GM12878 (cell line): ENCODE measurements at regions not wholly inside any gene's neighbourhood (a gene's known extent, or its start where the extent isn't known, plus 50 kb on each side); places are given as distances from the start of the nearest gene placed in this dataset.

Experiments
- ATAC-seq: fragments of 200-7000 bp; cut with Tn5 transposase; 3 replicates; pipeline ENCODE4 v1.9.1; 2020; ENCODE audit warnings: mild to moderate bottlenecking, moderate library complexity
- BruUV-seq: library from RNA; stranded (reverse); fragments of 400-500 nt; replicated peaks from 2 replicates; lab custom pipeline; 2021; lab: Mats Ljungman, UMichigan
- CTCF ChIA-PET: fragments of 300-600 bp; sonication (Branson Sonifier 250); formaldehyde crosslinking; extraction: SDS; loops from one replicate; lab custom pipeline; 2021; ENCODE audit warnings: inconsistent platforms; lab: Yijun Ruan, JAX
- POLR2A ChIA-PET: fragments of 350-600 bp; formaldehyde crosslinking; extraction: SDS; loops from one replicate; lab custom pipeline; 2021; ENCODE audit warnings: inconsistent platforms; lab: Charles Lee
- RAD21 ChIA-PET: fragments of 300-600 bp; sonication (Branson Sonifier 250); formaldehyde crosslinking; loops from one replicate; lab custom pipeline; 2023; ENCODE audit warnings: antibody characterized with exemption; ENCODE audit not compliant: unreplicated experiment; lab: Charles Lee
- SMC1A ChIA-PET: fragments of 300-600 bp; sonication (Branson Sonifier 250); formaldehyde crosslinking; loops from one replicate; lab custom pipeline; 2023; ENCODE audit not compliant: unreplicated experiment, uncharacterized antibody; lab: Charles Lee
- DNase-seq: peaks from one replicate; pipeline ENCODE4 v3.0.0-alpha.2; 2011; ENCODE audit warnings: low read depth, low spot score
- FAIRE-seq: peaks from 3 replicates; lab custom pipeline; 2011; peaks lifted over from hg19 to GRCh38; lab: Jason Lieb, UNC
- H2AFZ ChIP-seq: 2 replicates; pipeline ENCODE4 v1.6.0; 2011; ENCODE audit warnings: low read depth, low read length, control low read depth; ENCODE audit not compliant: control insufficient read depth
- H3K27ac ChIP-seq: 2 replicates; pipeline ENCODE4 v1.5.1; 2011; ENCODE audit warnings: control low read depth; ENCODE audit not compliant: control insufficient read depth, insufficient read depth
- H3K27me3 ChIP-seq, 2 experiments: replicated peaks in 1 of 2; 2 replicates each; pipeline versions ENCODE4 v1.6.0 to v1.6.1; 2011; ENCODE audit warnings: low read length in 1 of 2; ENCODE audit not compliant: control insufficient read depth in 2 of 2, insufficient read depth in 2 of 2
- H3K36me3 ChIP-seq, 2 experiments: 2 replicates each; pipeline ENCODE4 v1.5.1; 2011; ENCODE audit warnings: low read length in 1 of 2; ENCODE audit not compliant: control insufficient read depth in 2 of 2, insufficient read depth in 2 of 2
- H3K4me1 ChIP-seq: 2 replicates; pipeline ENCODE4 v1.6.1; 2011; ENCODE audit warnings: mild to moderate bottlenecking, low read length, moderate library complexity, mixed read lengths; ENCODE audit not compliant: control insufficient read depth, insufficient read depth
- H3K4me2 ChIP-seq: 2 replicates; pipeline ENCODE4 v1.6.0; 2011; ENCODE audit warnings: control low read depth; ENCODE audit not compliant: control insufficient read depth, insufficient read depth
- H3K4me3 ChIP-seq: fragments of 200-600 bp; sonication (generic); 2 replicates; pipeline ENCODE4 v1.5.1; 2016
- H3K79me2 ChIP-seq: 2 replicates; pipeline ENCODE4 v1.6.0; 2011; ENCODE audit warnings: low read length; ENCODE audit not compliant: control insufficient read depth, insufficient read depth
- H3K9ac ChIP-seq: 2 replicates; pipeline ENCODE4 v1.8.0; 2011; ENCODE audit warnings: low read length, control low read depth, mixed read lengths; ENCODE audit not compliant: control insufficient read depth, insufficient read depth
- H3K9me3 ChIP-seq: replicated peaks from 3 replicates; pipeline ENCODE4 v1.5.1; 2011; ENCODE audit warnings: mild to moderate bottlenecking, low read length; ENCODE audit not compliant: control insufficient read depth, insufficient read depth
- H4K20me1 ChIP-seq: 2 replicates; pipeline ENCODE4 v1.6.0; 2011; ENCODE audit not compliant: control insufficient read depth, insufficient read depth
- ASH2L ChIP-seq: fragments of 300-600, 200-600 bp; sonication (generic); IDR thresholded peaks from 2 replicates; pipeline ENCODE4 v1.6.1; 2017; ENCODE audit warnings: low read depth, mild to moderate bottlenecking, borderline replicate concordance
- BRCA1 ChIP-seq: IDR thresholded peaks from 2 replicates; pipeline ENCODE4 v1.6.1; 2011; ENCODE audit warnings: low read depth, low read length, improper control_type of control experiment
- CHD1 ChIP-seq: IDR thresholded peaks from 2 replicates; pipeline ENCODE4 v1.6.1; 2012; ENCODE audit warnings: low read depth, low read length, improper control_type of control experiment
- DPF2 ChIP-seq: fragments of 450-650 bp; IDR thresholded peaks from 2 replicates; pipeline ENCODE4 v1.6.1; 2017; ENCODE audit warnings: mild to moderate bottlenecking
- ESRRA ChIP-seq: IDR thresholded peaks from 2 replicates; pipeline ENCODE4 v1.6.1; 2012; ENCODE audit warnings: mild to moderate bottlenecking, low read length, improper control_type of control experiment
- IKZF2 ChIP-seq, 2 experiments: fragments of 450-650 bp; IDR thresholded peaks; 2 replicates each; pipeline ENCODE4 v1.6.1; 2017; ENCODE audit warnings: mild to moderate bottlenecking in 2 of 2, moderate library complexity in 2 of 2
- KAT2A ChIP-seq: conservative IDR thresholded peaks from 2 replicates; pipeline ENCODE4 v1.6.1; 2011; ENCODE audit warnings: low read depth, low read length; ENCODE audit not compliant: control insufficient read depth
- MYC ChIP-seq: IDR thresholded peaks from 2 replicates; pipeline ENCODE4 v1.6.1; 2011; ENCODE audit warnings: mild to moderate bottlenecking, low read length, moderate library complexity, inconsistent platforms; ENCODE audit not compliant: insufficient read depth, insufficient replicate concordance, insufficient read length, severe bottlenecking
- POU2F2 ChIP-seq: IDR thresholded peaks from 3 replicates; pipeline ENCODE4 v1.6.1; 2011; ENCODE audit warnings: low read depth, mild to moderate bottlenecking, low read length, borderline replicate concordance
- RUNX3 ChIP-seq: IDR thresholded peaks from 2 replicates; pipeline ENCODE4 v1.6.1; 2012; ENCODE audit warnings: low read length, inconsistent platforms
- SREBF1 ChIP-seq: IDR thresholded peaks from 2 replicates; pipeline ENCODE4 v1.6.1; 2012; ENCODE audit warnings: mild to moderate bottlenecking, low read length
- SRF ChIP-seq, 2 experiments: IDR thresholded peaks; 2 replicates each; pipeline ENCODE4 v1.6.1; 2011; ENCODE audit warnings: low read depth in 2 of 2, low read length in 2 of 2, mild to moderate bottlenecking in 1 of 2, moderate library complexity in 1 of 2
- SUPT20H ChIP-seq: IDR thresholded peaks from 2 replicates; pipeline ENCODE4 v1.6.1; 2011; ENCODE audit warnings: low read depth, mild to moderate bottlenecking, low read length, moderate library complexity, borderline replicate concordance; ENCODE audit not compliant: control insufficient read depth
- TARDBP ChIP-seq: IDR thresholded peaks from 2 replicates; pipeline ENCODE4 v1.6.1; 2016; ENCODE audit warnings: borderline replicate concordance
- YY1 ChIP-seq: IDR thresholded peaks from 2 replicates; pipeline ENCODE4 v1.6.1; 2011; ENCODE audit warnings: low read depth, mild to moderate bottlenecking, low read length
- ZNF207 ChIP-seq: fragments of 450-650 bp; IDR thresholded peaks from 2 replicates; pipeline ENCODE4 v1.6.1; 2014; ENCODE audit warnings: antibody characterized with exemption, mild to moderate bottlenecking, borderline replicate concordance
- ZNF217 ChIP-seq: fragments of 450-650 bp; IDR thresholded peaks from 2 replicates; pipeline ENCODE4 v1.6.1; 2017; ENCODE audit warnings: antibody characterized with exemption, mild to moderate bottlenecking
- WGBS: methylation state at CpG from one replicate; pipeline ENCODE4 v1.1.6; 2016; ENCODE audit warnings: low lambda C conversion rate; ENCODE audit not compliant: insufficient replicate concordance, insufficient coverage; ENCODE audit errors: missing lambda C conversion rate; 5-methylcytosine and 5-hydroxymethylcytosine counted together
- in situ Hi-C: fragments of 300-500 bp; cut with MboI; formaldehyde crosslinking; loops from 9 replicates; pipeline ENCODE4 v1.14.3; 2018; ENCODE audit warnings: mixed read lengths
- intact Hi-C: fragments of 100-400 bp; cut with micrococcal nuclease; formaldehyde crosslinking; loops from one replicate; pipeline ENCODE4 v1.14.2; 2022; ENCODE audit not compliant: unreplicated experiment

- H3K9ac ChIP-seq: no peak overlapping the region
- in situ Hi-C loops: loop anchor here (10.0 to 25.0 kb wide), 2 partner anchors 366 to 633 kb away; no protein-coding TSS in a partner anchor
- ATAC-seq (no peak), DNase-seq (no peak), FAIRE-seq (no peak)
- intact Hi-C loops: loop anchor here (5.0 to 10.0 kb wide), 2 partner anchors 858 to 1126 kb away; partner anchors contain the start of gene NDUFAF5
- TF ChIP-seq ASH2L (no peak), CHD1 (no peak), RUNX3 (peak; percentile 52)
- BruUV-seq: no TSS peak
- no peak overlapping the region for H2AFZ ChIP-seq
- H4K20me1 ChIP-seq: no peaks in the 10 kb centered on the region
- H3K27me3 ChIP-seq: no peaks in the 10 kb centered on the region; a peak in 1 of 4 replicates
- H3K79me2 ChIP-seq: no peaks in the 10 kb centered on the region
- H3K4me2 ChIP-seq: no peak overlapping the region
- RAD21 ChIA-PET: interaction anchor here (1.3 kb wide), 1 partner anchor 180 kb away, joined by 5 read pairs; no protein-coding TSS in a partner anchor
- H3K36me3 ChIP-seq: no peaks in the 10 kb centered on the region
- SMC1A ChIA-PET: interaction anchor here (1.9 kb wide), 1 partner anchor 175 kb away, joined by 6 read pairs; no protein-coding TSS in a partner anchor
- 22% methylated on average over 4 of the region's 4 CpGs for WGBS
- POLR2A ChIA-PET: no interaction called here
- no peaks in the 10 kb centered on the region for H3K4me1 ChIP-seq
- H3K27ac ChIP-seq: no peak overlapping the region
- H3K4me3 ChIP-seq: no peak overlapping the region
- H3K9me3 ChIP-seq: no peaks in the 10 kb centered on the region
- CTCF ChIA-PET: interaction anchor here (0.8 to 1.6 kb wide), 4 partner anchors 9 to 182 kb away, joined by 3 to 5 read pairs (median 4); no protein-coding TSS in a partner anchor
These were observed 79.9 kb upstream of the SPTLC3 start for GRCh38 chr20:12928755-12929401.

- intact Hi-C loops: no loop called here
- Histone ChIP-seq H4K20me1 (no peaks in the 10 kb centered on the region), H3K27me3 (no peaks in the 10 kb centered on the region), H3K4me3 (no peak overlapping the region), H2AFZ (no peak overlapping the region), H3K79me2 (no peaks in the 10 kb centered on the region), H3K9me3 (no peaks in the 10 kb centered on the region), H3K36me3 (no peaks in the 10 kb centered on the region), H3K27ac (no peak overlapping the region), H3K4me1 (no peaks in the 10 kb centered on the region), H3K4me2 (no peak overlapping the region), H3K9ac (no peak overlapping the region)
- DNase-seq (no peak), ATAC-seq (peak; percentile 34; the same call in 1 of the 3 replicates), FAIRE-seq (no peak)
- ChIA-PET RAD21 (no interaction called here), POLR2A (no interaction called here), SMC1A (interaction anchor here (0.6 to 2.4 kb wide), 2 partner anchors 24 to 168 kb away, joined by 3 to 7 read pairs; no protein-coding TSS in a partner anchor), CTCF (interaction anchor here (3.1 kb wide), 1 partner anchor 10 kb away, joined by 16 read pairs; no protein-coding TSS in a partner anchor)
- no TSS peak for BruUV-seq
- in situ Hi-C loops: loop anchor here (25.0 kb wide), 1 partner anchor 626 kb away; no protein-coding TSS in a partner anchor
- WGBS: 18% methylated on average over 5 of the region's 5 CpGs
- TF ChIP-seq DPF2 (no peak), SRF (IDR thresholded peaks at IDR 0.05; ENCODE audit: low read depth in 2 of 2, low read length in 2 of 2) (no peak), YY1 (no peak), POU2F2 (no peak), IKZF2 (IDR thresholded peaks at IDR 0.05) (no peak), SUPT20H (no peak), KAT2A (no peak), MYC (no peak), ZNF217 (no peak), ZNF207 (no peak), TARDBP (no peak), ESRRA (no peak), BRCA1 (no peak), SREBF1 (no peak)
These were observed 72.8 kb upstream of the SPTLC3 start for GRCh38 chr20:12936020-12936419.
